HUES6 (cell line): ENCODE measurements at regions not wholly inside any gene's neighbourhood (a gene's known extent, or its start where the extent isn't known, plus 50 kb on each side); places are given as distances from the start of the nearest gene placed in this dataset.

Source experiments
- H3K27ac ChIP-seq: 2 replicates; pipeline ENCODE4 v1.7.0; 2013; ENCODE audit warnings: low read depth, mild to moderate bottlenecking, low read length, inconsistent platforms
- H3K27me3 ChIP-seq: 2 replicates; pipeline ENCODE4 v1.6.1; 2013; ENCODE audit warnings: low read length; ENCODE audit not compliant: control insufficient read depth, insufficient read depth
- H3K36me3 ChIP-seq: 2 replicates; pipeline ENCODE4 v1.6.1; 2013; ENCODE audit warnings: low read length; ENCODE audit not compliant: control insufficient read depth, insufficient read depth
- H3K4me1 ChIP-seq: 2 replicates; pipeline ENCODE4 v1.6.1; 2013; ENCODE audit warnings: low read length; ENCODE audit not compliant: control insufficient read depth, insufficient read depth
- H3K4me3 ChIP-seq: 2 replicates; pipeline ENCODE4 v1.5.1; 2013; ENCODE audit warnings: low read depth, low read length
- H3K9ac ChIP-seq: one replicate; pipeline ENCODE4 v1.6.1; 2013; ENCODE audit warnings: mild to moderate bottlenecking, low read length
- H3K9me3 ChIP-seq: 2 replicates; pipeline ENCODE4 v1.6.1; 2013; ENCODE audit warnings: low read depth, low read length; ENCODE audit not compliant: control insufficient read depth, insufficient read depth

DNA sequence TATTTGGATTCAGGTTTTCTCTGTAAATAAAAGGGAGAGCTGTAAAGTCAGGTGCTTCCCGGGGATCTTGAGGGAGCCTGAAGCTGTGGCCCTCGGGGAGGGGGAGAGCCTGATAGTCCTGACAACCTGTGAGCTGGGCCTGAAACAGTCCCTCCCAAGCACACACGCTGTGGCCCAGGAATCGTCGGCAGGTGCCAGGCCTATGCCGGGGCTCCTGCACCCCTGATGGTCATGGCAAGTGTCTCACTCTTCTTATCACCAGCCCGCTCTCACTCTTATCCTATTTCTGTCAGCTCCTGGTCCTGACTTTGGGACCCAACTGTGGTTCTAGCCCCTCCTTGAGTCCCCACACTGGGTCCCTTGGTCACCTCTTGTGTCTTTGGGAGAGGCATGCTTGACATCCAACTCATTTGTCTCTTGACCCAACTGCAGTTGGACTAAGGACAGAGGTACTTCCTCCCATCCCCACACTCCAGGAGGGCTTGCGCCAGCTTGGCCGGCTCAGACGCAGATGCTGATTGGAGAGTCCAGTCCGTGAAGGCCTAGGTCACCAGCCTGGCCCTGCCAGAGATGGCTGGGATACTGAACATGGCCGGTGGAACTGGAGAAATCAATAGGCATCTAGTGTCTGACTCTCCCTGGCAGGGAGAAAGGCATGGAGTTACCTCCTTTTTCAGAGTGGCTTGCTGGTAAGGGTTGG lies 170.5 kb upstream of the WSCD1 start:
- Histone ChIP-seq H3K36me3 (no peaks in the 10 kb centered on the region), H3K9me3 (peaks cover 12% of the 10 kb centered on the region), H3K27ac (no peak overlapping the region), H3K4me3 (no peak overlapping the region), H3K27me3 (no peaks in the 10 kb centered on the region), H3K9ac (no peak overlapping the region), H3K4me1 (peaks cover 26% of the 10 kb centered on the region)

DNA sequence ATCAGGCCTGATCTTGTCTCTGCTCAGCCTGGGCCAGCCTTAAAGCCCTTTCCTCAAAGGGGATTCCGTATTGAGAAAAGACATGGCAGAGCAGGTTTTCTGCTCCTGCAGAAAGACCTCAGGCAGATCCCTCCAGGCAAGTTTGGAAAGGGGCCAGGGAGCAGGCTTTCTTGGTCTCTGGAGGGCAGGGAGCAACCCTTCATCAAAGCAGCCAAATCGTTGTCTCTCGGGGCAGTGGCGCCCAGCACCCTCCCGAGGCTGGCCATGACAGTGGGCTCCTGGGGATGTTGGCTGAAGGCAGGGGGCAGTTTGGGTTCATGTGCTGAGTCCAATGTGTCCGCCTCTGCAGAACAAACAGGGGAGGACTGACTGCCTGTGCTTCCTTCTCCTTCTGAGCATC lies 168.4 kb upstream of the WSCD1 start:
- no peak overlapping the region for H3K9ac ChIP-seq
- H3K4me3 ChIP-seq, result no peak overlapping the region

DNA sequence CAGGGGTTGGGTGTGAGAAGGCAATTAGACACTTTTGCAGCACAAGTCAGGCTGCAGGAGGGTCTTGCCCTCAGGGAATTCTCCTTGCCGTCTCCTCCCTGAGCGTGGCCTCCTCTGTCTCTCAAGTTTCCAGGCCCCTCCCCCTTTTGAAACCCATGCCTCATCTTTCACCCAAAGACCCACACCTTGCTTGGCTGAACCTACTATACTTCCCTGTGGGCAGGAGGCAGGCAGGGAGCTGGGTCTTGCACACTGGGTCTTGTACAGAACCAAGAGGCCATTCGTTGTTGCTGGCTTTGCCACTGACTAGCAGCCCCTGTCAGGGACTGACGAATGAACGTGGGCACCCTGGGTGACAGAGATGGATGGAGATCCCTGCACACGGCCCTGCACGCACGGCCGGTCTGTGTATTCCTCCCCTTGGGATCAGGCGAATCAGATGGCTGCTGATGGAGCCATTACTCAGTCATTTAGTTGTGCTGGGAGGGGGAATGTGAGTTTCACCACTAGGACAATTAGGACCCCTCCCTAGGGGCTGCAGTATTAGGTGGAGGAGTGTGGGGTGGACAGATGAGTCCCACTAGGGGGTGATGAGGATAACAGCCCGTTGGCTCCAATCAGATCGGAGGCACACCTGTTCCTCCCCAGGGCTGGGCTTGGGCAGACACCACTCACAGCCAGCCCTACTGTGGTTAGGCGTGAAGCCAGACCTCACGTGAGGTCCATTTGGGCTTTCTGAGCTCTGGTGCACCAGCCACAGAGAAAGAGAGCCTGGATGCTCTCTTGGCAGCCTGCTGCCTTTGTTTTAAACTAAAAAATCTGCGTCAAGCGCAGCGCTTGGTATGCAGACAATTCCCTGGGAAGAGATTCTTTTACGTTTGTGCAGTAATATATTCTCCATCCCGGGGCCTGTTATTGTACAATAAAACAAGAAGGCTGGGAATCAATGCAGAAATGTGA lies 167.7 kb upstream of the WSCD1 start:
- Histone ChIP-seq H3K27me3 (no peaks in the 10 kb centered on the region), H3K9me3 (peaks cover 18% of the 10 kb centered on the region), H3K36me3 (no peaks in the 10 kb centered on the region), H3K27ac (no peak overlapping the region), H3K4me3 (no peak overlapping the region), H3K9ac (no peak overlapping the region), H3K4me1 (peaks cover 16% of the 10 kb centered on the region)

More for the DNA sequence above, 168.4 kb upstream of the WSCD1 start:
- peaks cover 23% of the 10 kb centered on the region for H3K4me1 ChIP-seq
- H3K27me3 ChIP-seq, result no peaks in the 10 kb centered on the region
- no peak overlapping the region for H3K27ac ChIP-seq
- H3K36me3 ChIP-seq, result no peaks in the 10 kb centered on the region
- H3K9me3 ChIP-seq, result peaks cover 18% of the 10 kb centered on the region

DNA sequence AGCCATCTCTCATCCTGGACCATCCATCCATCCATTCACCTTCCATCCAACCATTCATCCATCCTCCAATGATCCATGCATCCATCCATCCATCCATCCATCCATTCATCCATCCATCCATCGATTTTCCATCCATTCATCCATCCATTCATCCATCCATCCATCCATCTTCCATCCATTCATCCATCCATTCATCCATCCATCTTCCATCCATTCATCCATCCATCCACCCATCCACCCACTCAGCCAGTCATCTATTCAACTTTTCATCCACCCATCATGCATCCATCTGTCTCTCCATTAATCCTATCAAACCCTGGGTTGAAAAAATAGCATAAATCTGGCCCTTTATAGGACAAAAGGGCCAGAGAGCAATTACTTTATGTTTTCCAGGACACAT lies 158.3 kb upstream of the WSCD1 start:
- no peak overlapping the region for H3K4me3 ChIP-seq
- peaks cover 10% of the 10 kb centered on the region; the same call in 1 of the 2 replicates for H3K4me1 ChIP-seq
- H3K27me3 ChIP-seq, result no peaks in the 10 kb centered on the region
- no peak overlapping the region for H3K27ac ChIP-seq
- no peaks in the 10 kb centered on the region for H3K36me3 ChIP-seq
- no peak overlapping the region for H3K9ac ChIP-seq
- no peaks in the 10 kb centered on the region for H3K9me3 ChIP-seq

DNA sequence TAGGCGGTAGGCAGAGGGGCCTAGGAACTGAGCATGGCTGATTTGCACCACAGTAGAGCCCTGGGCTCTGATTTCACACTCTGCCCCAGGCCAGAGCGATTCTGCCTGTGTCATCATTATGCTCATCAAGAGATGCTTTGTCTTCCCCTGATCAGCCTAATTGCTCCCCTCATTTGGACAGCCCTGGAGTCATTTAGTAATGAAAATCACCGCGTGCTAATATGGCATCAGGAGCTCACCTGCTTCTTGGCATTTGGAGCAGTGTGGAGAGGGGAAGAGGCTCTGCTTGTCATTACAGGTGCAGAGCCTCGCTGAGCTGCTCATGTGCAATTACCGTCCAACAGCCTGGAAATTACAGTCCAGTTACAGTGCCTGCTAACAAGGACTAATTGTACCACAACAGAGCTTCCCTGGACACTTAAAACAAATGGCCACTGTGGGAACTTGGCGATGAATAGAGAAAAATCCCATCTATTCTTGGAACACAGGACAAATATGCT lies 157.1 kb upstream of the WSCD1 start:
- Histone ChIP-seq H3K27ac (no peak overlapping the region), H3K4me3 (no peak overlapping the region), H3K9me3 (no peaks in the 10 kb centered on the region), H3K9ac (no peak overlapping the region), H3K36me3 (no peaks in the 10 kb centered on the region), H3K27me3 (no peaks in the 10 kb centered on the region), H3K4me1 (peaks cover 10% of the 10 kb centered on the region; the same call in 1 of the 2 replicates)

DNA sequence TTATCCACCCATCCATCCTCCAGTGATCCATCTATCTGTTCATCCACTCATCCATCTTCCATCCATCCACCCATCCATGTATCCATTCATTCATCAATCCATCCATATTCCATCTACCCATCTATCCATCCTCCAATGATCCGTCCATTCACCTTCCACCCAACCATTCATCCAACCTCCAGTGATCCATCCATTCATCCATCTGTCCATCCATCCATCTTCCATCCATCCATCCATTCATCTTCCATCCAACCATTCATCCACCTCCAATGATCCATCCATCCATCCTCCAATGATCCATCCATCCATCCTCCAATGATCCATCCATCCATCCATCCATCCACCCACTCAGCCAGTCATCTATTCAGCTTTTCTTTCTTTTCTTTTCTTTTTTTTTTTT lies 156.5 kb upstream of the WSCD1 start:
- Histone ChIP-seq H3K9ac (no peak overlapping the region), H3K4me1 (peaks cover 10% of the 10 kb centered on the region; the same call in 1 of the 2 replicates), H3K27ac (no peak overlapping the region), H3K9me3 (no peaks in the 10 kb centered on the region), H3K36me3 (no peaks in the 10 kb centered on the region), H3K27me3 (no peaks in the 10 kb centered on the region), H3K4me3 (no peak overlapping the region)

DNA sequence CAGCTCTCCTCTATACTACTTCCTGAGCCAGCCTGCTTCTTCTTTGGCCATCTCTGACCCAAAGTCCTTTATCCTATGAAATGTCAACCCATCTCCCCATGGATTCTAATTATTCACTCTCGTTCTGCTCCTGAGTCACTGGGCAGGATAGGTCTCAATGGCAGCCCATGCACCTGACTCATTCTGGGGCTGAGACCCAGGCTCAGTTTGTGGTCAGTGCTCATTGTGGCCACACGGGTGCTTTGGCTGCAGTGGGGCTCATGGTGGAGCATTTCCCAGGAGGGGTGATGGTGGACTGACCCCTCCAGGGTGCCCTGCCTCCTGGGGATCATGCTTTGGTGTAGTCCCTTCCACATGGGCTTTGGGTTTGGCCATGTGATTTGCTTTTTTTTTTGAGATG lies 154.8 kb upstream of the WSCD1 start:
- no peak overlapping the region for H3K9ac ChIP-seq
- no peak overlapping the region for H3K4me3 ChIP-seq
- H3K27ac ChIP-seq, result no peak overlapping the region

DNA sequence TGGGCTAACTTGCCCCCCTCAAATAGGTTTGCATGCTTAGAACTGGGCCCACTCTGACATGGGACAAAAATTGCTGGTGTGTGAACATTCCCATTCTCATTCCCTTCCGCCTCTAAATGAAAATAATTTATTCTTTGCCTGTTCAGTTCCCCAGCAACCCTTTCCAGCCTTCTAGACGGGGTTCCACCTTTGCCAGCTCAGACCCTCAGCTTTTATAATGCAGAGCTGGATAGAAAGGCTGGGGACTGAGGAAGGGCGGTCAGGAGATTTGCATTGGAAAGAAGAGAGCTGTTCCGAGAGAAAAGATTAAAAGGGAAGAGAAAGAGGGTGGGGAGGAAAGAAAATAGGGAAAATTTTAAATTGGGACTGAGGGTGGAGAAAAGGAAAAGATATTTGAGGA lies 151.1 kb upstream of the WSCD1 start:
- peaks cover 13% of the 10 kb centered on the region for H3K4me1 ChIP-seq

More for the DNA sequence above, 154.8 kb upstream of the WSCD1 start:
- Histone ChIP-seq H3K27me3 (no peaks in the 10 kb centered on the region), H3K4me1 (peaks cover 19% of the 10 kb centered on the region), H3K36me3 (no peaks in the 10 kb centered on the region), H3K9me3 (no peaks in the 10 kb centered on the region)

DNA sequence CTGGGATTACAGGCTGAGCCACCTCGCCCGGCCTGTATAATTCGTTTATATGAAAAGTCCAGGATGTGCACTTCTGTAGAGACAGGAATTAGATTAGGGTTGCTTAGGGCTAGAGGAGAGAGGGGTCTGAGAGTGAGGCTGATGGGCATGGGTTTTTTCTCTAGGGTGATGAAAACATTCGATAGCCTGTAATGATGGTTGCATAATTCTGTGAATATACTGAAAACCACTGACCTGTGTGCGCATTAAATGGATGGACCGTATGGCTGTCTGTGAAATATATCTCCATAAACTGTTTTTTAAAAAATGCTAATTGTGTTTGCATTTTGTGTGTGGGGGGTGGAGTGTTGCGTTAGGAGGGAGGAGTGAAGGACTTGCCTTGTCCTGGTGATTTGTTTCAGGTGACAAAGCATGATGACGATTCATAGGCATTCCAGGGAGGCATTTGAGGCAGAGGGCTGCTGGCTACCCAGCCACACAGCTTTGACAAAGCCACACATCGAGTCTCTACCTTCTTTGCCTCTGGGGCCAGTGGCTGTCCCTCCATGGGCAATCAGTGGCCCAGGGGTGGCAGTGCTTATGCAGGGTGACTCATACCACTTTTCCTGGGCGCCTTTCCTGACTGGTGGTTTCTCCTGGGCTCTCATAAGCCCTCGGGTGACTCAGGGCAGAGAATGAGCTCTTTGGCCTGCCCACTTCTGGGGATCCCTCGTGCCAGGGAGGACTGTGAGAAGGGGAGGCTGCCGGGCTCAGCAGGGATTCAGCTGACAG lies 148.5 kb upstream of the WSCD1 start:
- Histone ChIP-seq H3K27ac (no peak overlapping the region; the same call in 1 of the 2 replicates), H3K9me3 (0 out of 2 replicates have a peak, but pooled peaks cover 5% of the 10 kb centered on the region), H3K9ac (no peak overlapping the region), H3K4me3 (no peak overlapping the region), H3K36me3 (no peaks in the 10 kb centered on the region), H3K4me1 (peaks cover 13% of the 10 kb centered on the region), H3K27me3 (no peaks in the 10 kb centered on the region)

More for the DNA sequence above, 151.1 kb upstream of the WSCD1 start:
- Histone ChIP-seq H3K9me3 (0 out of 2 replicates have a peak, but pooled peaks cover under 1% of the 10 kb centered on the region), H3K4me3 (no peak overlapping the region), H3K9ac (no peak overlapping the region), H3K27me3 (no peaks in the 10 kb centered on the region), H3K36me3 (no peaks in the 10 kb centered on the region), H3K27ac (peak overlapping the region; percentile 61; the same call in 1 of the 2 replicates)

DNA sequence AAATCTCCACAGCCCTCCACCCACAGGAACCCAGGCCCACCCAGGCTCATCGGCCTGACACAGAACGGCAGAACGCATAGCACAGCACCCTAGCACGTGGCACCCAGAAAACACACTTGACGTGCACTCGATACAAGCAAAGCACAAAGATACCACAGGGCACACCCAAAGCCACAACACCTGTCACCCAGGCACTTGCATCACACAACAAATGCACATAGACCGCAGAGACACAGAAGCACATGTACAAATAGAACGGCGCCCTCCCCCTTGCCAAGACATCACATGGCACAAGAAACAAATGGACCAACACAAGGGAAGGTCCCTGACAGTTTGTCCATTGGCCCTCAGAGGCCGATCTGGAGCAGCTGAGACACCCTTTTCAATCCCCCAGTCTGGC lies 147.7 kb upstream of the WSCD1 start:
- H3K27me3 ChIP-seq, result no peaks in the 10 kb centered on the region
- no peak overlapping the region for H3K4me3 ChIP-seq
- no peak overlapping the region for H3K27ac ChIP-seq
- no peaks in the 10 kb centered on the region for H3K36me3 ChIP-seq
- H3K9ac ChIP-seq, result no peak overlapping the region
- H3K9me3 ChIP-seq, result 0 out of 2 replicates have a peak, but pooled peaks cover 5% of the 10 kb centered on the region
- peaks cover 13% of the 10 kb centered on the region for H3K4me1 ChIP-seq
